Rectal smooth muscle tissue (tissue), 1 donor: ENCODE measurements at regions not wholly inside any gene's neighbourhood (a gene's known extent, or its start where the extent isn't known, plus 50 kb on each side); places are given as distances from the start of the nearest gene placed in this dataset.

Experiments used
- H3K27ac ChIP-seq: one replicate; pipeline ENCODE4 v1.7.0; 2013; ENCODE audit warnings: low read depth, low read length, inconsistent platforms
- H3K27me3 ChIP-seq: one replicate; pipeline ENCODE4 v1.7.0; 2013; ENCODE audit warnings: low read length; ENCODE audit not compliant: control insufficient read depth, insufficient read depth
- H3K36me3 ChIP-seq: one replicate; pipeline ENCODE4 v1.7.0; 2013; ENCODE audit warnings: low read length; ENCODE audit not compliant: control insufficient read depth, insufficient read depth
- H3K4me1 ChIP-seq: one replicate; pipeline ENCODE4 v1.7.0; 2013; ENCODE audit warnings: low read length; ENCODE audit not compliant: control insufficient read depth, insufficient read depth
- H3K4me3 ChIP-seq: one replicate; pipeline ENCODE4 v1.7.0; 2013; ENCODE audit warnings: low read length
- H3K9ac ChIP-seq: one replicate; pipeline ENCODE4 v1.7.0; 2013; ENCODE audit warnings: low read length

- no peaks in the 10 kb centered on the region for H3K36me3 ChIP-seq
- no peaks in the 10 kb centered on the region for H3K4me1 ChIP-seq
- no peak overlapping the region for H3K9ac ChIP-seq
- no peaks in the 10 kb centered on the region for H3K27me3 ChIP-seq
- H3K27ac ChIP-seq, result peak overlapping the region; percentile 41
- H3K4me3 ChIP-seq, result no peak overlapping the region
These were observed 649.3 kb downstream of the RPS29 start for GRCh38 chr14:48936849-48937248.

GRCh38 chr14:48936362-48936761 lies 649.8 kb downstream of the RPS29 start:
- Histone ChIP-seq H3K4me3 (no peak overlapping the region), H3K27me3 (no peaks in the 10 kb centered on the region), H3K4me1 (no peaks in the 10 kb centered on the region), H3K27ac (peak overlapping the region; percentile 41), H3K36me3 (no peaks in the 10 kb centered on the region), H3K9ac (no peak overlapping the region)

GRCh38 chr14:48925184-48925583 lies 661.0 kb downstream of the RPS29 start:
- Histone ChIP-seq H3K4me1 (no peaks in the 10 kb centered on the region), H3K27ac (no peak overlapping the region), H3K27me3 (no peaks in the 10 kb centered on the region), H3K36me3 (no peaks in the 10 kb centered on the region), H3K4me3 (no peak overlapping the region), H3K9ac (no peak overlapping the region)

- Histone ChIP-seq H3K36me3 (no peaks in the 10 kb centered on the region), H3K4me1 (no peaks in the 10 kb centered on the region)
These were observed 671.3 kb downstream of the RPS29 start for GRCh38 chr14:48914921-48915320.

GRCh38 chr14:48914382-48914781 lies 671.8 kb downstream of the RPS29 start:
- H3K4me3 ChIP-seq, result no peak overlapping the region
- no peaks in the 10 kb centered on the region for H3K4me1 ChIP-seq
- no peak overlapping the region for H3K27ac ChIP-seq
- H3K27me3 ChIP-seq, result no peaks in the 10 kb centered on the region
- H3K36me3 ChIP-seq, result no peaks in the 10 kb centered on the region
- H3K9ac ChIP-seq, result no peak overlapping the region

More at GRCh38 chr14:48914921-48915320, 671.3 kb downstream of the RPS29 start:
- Histone ChIP-seq H3K27ac (no peak overlapping the region), H3K4me3 (no peak overlapping the region), H3K9ac (no peak overlapping the region), H3K27me3 (no peaks in the 10 kb centered on the region)

- no peaks in the 10 kb centered on the region for H3K4me1 ChIP-seq
- H3K4me3 ChIP-seq, result no peak overlapping the region
- H3K9ac ChIP-seq, result no peak overlapping the region
- H3K27ac ChIP-seq, result no peak overlapping the region
- H3K27me3 ChIP-seq, result no peaks in the 10 kb centered on the region
- H3K36me3 ChIP-seq, result no peaks in the 10 kb centered on the region
These were observed 685.6 kb downstream of the RPS29 start for GRCh38 chr14:48900565-48900964.

GRCh38 chr14:48890333-48890732 lies 695.8 kb downstream of the RPS29 start:
- Histone ChIP-seq H3K4me3 (no peak overlapping the region), H3K27ac (no peak overlapping the region), H3K27me3 (no peaks in the 10 kb centered on the region), H3K4me1 (no peaks in the 10 kb centered on the region), H3K9ac (no peak overlapping the region), H3K36me3 (no peaks in the 10 kb centered on the region)

- H3K9ac ChIP-seq, result no peak overlapping the region
These were observed 709.3 kb downstream of the RPS29 start for GRCh38 chr14:48876806-48877340.

GRCh38 chr14:48874711-48875110 lies 711.5 kb downstream of the RPS29 start:
- Histone ChIP-seq H3K27ac (no peak overlapping the region), H3K27me3 (no peaks in the 10 kb centered on the region), H3K4me1 (no peaks in the 10 kb centered on the region), H3K9ac (no peak overlapping the region), H3K4me3 (no peak overlapping the region), H3K36me3 (no peaks in the 10 kb centered on the region)

More at GRCh38 chr14:48876806-48877340, 709.3 kb downstream of the RPS29 start:
- H3K36me3 ChIP-seq, result no peaks in the 10 kb centered on the region
- H3K4me3 ChIP-seq, result no peak overlapping the region
- no peak overlapping the region for H3K27ac ChIP-seq
- no peaks in the 10 kb centered on the region for H3K4me1 ChIP-seq
- no peaks in the 10 kb centered on the region for H3K27me3 ChIP-seq

GRCh38 chr14:48857366-48857765 lies 728.8 kb downstream of the RPS29 start:
- H3K27ac ChIP-seq, result no peak overlapping the region
- no peak overlapping the region for H3K9ac ChIP-seq
- no peaks in the 10 kb centered on the region for H3K36me3 ChIP-seq
- H3K4me3 ChIP-seq, result no peak overlapping the region
- no peaks in the 10 kb centered on the region for H3K27me3 ChIP-seq
- H3K4me1 ChIP-seq, result no peaks in the 10 kb centered on the region

- Histone ChIP-seq H3K27ac (no peak overlapping the region), H3K9ac (no peak overlapping the region), H3K27me3 (no peaks in the 10 kb centered on the region), H3K36me3 (no peaks in the 10 kb centered on the region), H3K4me3 (no peak overlapping the region), H3K4me1 (no peaks in the 10 kb centered on the region)
These were observed 733.0 kb downstream of the RPS29 start for GRCh38 chr14:48853159-48853558.

- Histone ChIP-seq H3K4me1 (no peaks in the 10 kb centered on the region), H3K27me3 (no peaks in the 10 kb centered on the region), H3K4me3 (no peak overlapping the region), H3K27ac (no peak overlapping the region), H3K36me3 (no peaks in the 10 kb centered on the region), H3K9ac (no peak overlapping the region)
These were observed 736.3 kb downstream of the RPS29 start for GRCh38 chr14:48849741-48850322.

GRCh38 chr14:48842785-48843184 lies 743.4 kb downstream of the RPS29 start:
- no peaks in the 10 kb centered on the region for H3K36me3 ChIP-seq
- H3K4me3 ChIP-seq, result no peak overlapping the region
- no peak overlapping the region for H3K9ac ChIP-seq
- no peaks in the 10 kb centered on the region for H3K27me3 ChIP-seq
- H3K27ac ChIP-seq, result no peak overlapping the region
- no peaks in the 10 kb centered on the region for H3K4me1 ChIP-seq
